ENCODE measurements at regions not wholly inside any gene's neighbourhood (a gene's known extent, or its start where the extent isn't known, plus 50 kb on each side); places are given as distances from the start of the nearest gene placed in this dataset.

GRCh38 chr14:34212172-34212929 is 249.7 kb downstream of the SPTSSA start:
- DNase-seq (ENCODE audit: low read depth) = no peak

- DNase-seq (ENCODE audit: low read depth) = no peak
Observed at GRCh38 chr14:34211732-34212131, 250.3 kb downstream of the SPTSSA start.

- no peak for DNase-seq (ENCODE audit: low read depth)
Observed at GRCh38 chr14:34208532-34208931, 253.5 kb downstream of the SPTSSA start.

GRCh38 chr14:34205799-34206198 is 254.9 kb upstream of the EGLN3 start:
- DNase-seq (ENCODE audit: low read depth) = no peak

- no peak for DNase-seq (ENCODE audit: low read depth)
Observed at GRCh38 chr14:34204774-34205173, 253.9 kb upstream of the EGLN3 start.

- no peak for DNase-seq (ENCODE audit: low read depth)
Observed at GRCh38 chr14:34203251-34203722, 252.4 kb upstream of the EGLN3 start.

- DNase-seq (ENCODE audit: low read depth) = no peak
Observed at GRCh38 chr14:34201909-34202637, 251.2 kb upstream of the EGLN3 start.

GRCh38 chr14:34199585-34199984 is 248.7 kb upstream of the EGLN3 start:
- DNase-seq (ENCODE audit: low read depth) = no peak

- no peak for DNase-seq (ENCODE audit: low read depth)
Observed at GRCh38 chr14:34198096-34198495, 247.2 kb upstream of the EGLN3 start.

GRCh38 chr14:34195964-34196363 is 245.1 kb upstream of the EGLN3 start:
- no peak for DNase-seq (ENCODE audit: low read depth)

GRCh38 chr14:34190717-34191116 is 239.8 kb upstream of the EGLN3 start:
- no peak for DNase-seq (ENCODE audit: low read depth)

- DNase-seq (ENCODE audit: low read depth) = no peak
Observed at GRCh38 chr14:34189866-34190265, 239.0 kb upstream of the EGLN3 start.

- no peak for DNase-seq (ENCODE audit: low read depth)
Observed at GRCh38 chr14:34187519-34188044, 236.7 kb upstream of the EGLN3 start.

GRCh38 chr14:34187061-34187460 is 236.2 kb upstream of the EGLN3 start:
- no peak for DNase-seq (ENCODE audit: low read depth)

GRCh38 chr14:34184126-34184525 is 233.3 kb upstream of the EGLN3 start:
- no peak for DNase-seq (ENCODE audit: low read depth)

GRCh38 chr14:34183478-34183877 is 232.6 kb upstream of the EGLN3 start:
- DNase-seq (ENCODE audit: low read depth) = no peak

- no peak for DNase-seq (ENCODE audit: low read depth)
Observed at GRCh38 chr14:34181338-34181737, 230.5 kb upstream of the EGLN3 start.

GRCh38 chr14:34180869-34181268 is 230.0 kb upstream of the EGLN3 start:
- no peak for DNase-seq (ENCODE audit: low read depth)

GRCh38 chr14:34180434-34180833 is 229.6 kb upstream of the EGLN3 start:
- DNase-seq (ENCODE audit: low read depth) = no peak

GRCh38 chr14:34179727-34180126 is 228.9 kb upstream of the EGLN3 start:
- DNase-seq (ENCODE audit: low read depth) = no peak

GRCh38 chr14:34177466-34177865 is 226.6 kb upstream of the EGLN3 start:
- DNase-seq (ENCODE audit: low read depth) = no peak

- DNase-seq (ENCODE audit: low read depth) = no peak
Observed at GRCh38 chr14:34175574-34175973, 224.7 kb upstream of the EGLN3 start.

GRCh38 chr14:34174973-34175372 is 224.1 kb upstream of the EGLN3 start:
- DNase-seq (ENCODE audit: low read depth) = no peak
